SK-N-MC (cell line): ENCODE measurements at regions not wholly inside any gene's neighbourhood (a gene's known extent, or its start where the extent isn't known, plus 50 kb on each side); places are given as distances from the start of the nearest gene placed in this dataset.

Source experiments
- DNase-seq: peaks from one replicate; pipeline ENCODE4 v3.0.0-alpha.2; 2011; ENCODE audit warnings: low read depth, low spot score
- H3K27ac ChIP-seq: fragments of 200-600 bp; sonication (generic); 2 replicates; pipeline ENCODE4 v1.5.1; 2016; ENCODE audit warnings: mixed run types
- H3K36me3 ChIP-seq: fragments of 200-600 bp; sonication (generic); 2 replicates; pipeline ENCODE4 v1.6.1; 2017; ENCODE audit warnings: antibody characterized with exemption, low read length, mixed read lengths; ENCODE audit not compliant: insufficient read depth
- H3K4me3 ChIP-seq: fragments of 200-600 bp; sonication (generic); 2 replicates; pipeline ENCODE4 v1.5.1; 2016
- H3K9ac ChIP-seq: fragments of 200-600 bp; sonication (generic); 2 replicates; pipeline ENCODE4 v1.8.0; 2017; ENCODE audit warnings: mixed run types, mixed read lengths; ENCODE audit not compliant: insufficient read length
- H3K9me3 ChIP-seq: fragments of 200-600 bp; sonication (generic); 2 replicates; pipeline ENCODE4 v1.6.1; 2017; ENCODE audit warnings: low read depth, mild to moderate bottlenecking, antibody characterized with exemption, low read length, moderate library complexity, mixed read lengths
- EZH2 ChIP-seq: fragments of 200-600 bp; sonication (generic); IDR thresholded peaks from one replicate; pipeline ENCODE4 v1.6.1; 2017; ENCODE audit warnings: antibody characterized with exemption
- FOXP2 ChIP-seq: optimal IDR thresholded peaks from 2 replicates; pipeline ENCODE3; 2011; ENCODE audit warnings: mild to moderate bottlenecking, moderate library complexity; ENCODE audit not compliant: insufficient read depth; ENCODE audit errors: extremely low read length, control extremely low read depth
- POLR2AphosphoS5 ChIP-seq: IDR thresholded peaks from 2 replicates; pipeline ENCODE4 v1.6.1; 2012; ENCODE audit warnings: mild to moderate bottlenecking, low read depth, low read length, borderline replicate concordance

- no peak overlapping the region for H3K4me3 ChIP-seq
- TF ChIP-seq POLR2AphosphoS5 (no peak), EZH2 (no peak), FOXP2 (no peak)
- H3K27ac ChIP-seq: no peak overlapping the region
- DNase-seq: no peak
- no peak overlapping the region for H3K9ac ChIP-seq
- no peaks in the 10 kb centered on the region for H3K9me3 ChIP-seq
- H3K36me3 ChIP-seq: no peaks in the 10 kb centered on the region
These were observed 89.0 kb downstream of the INSIG2 start for GRCh38 chr2:118177318-118177717.

GRCh38 chr2:118176601-118177000 is 88.3 kb downstream of the INSIG2 start:
- H3K36me3 ChIP-seq: no peaks in the 10 kb centered on the region
- no peak overlapping the region for H3K9ac ChIP-seq
- TF ChIP-seq FOXP2 (no peak), EZH2 (no peak), POLR2AphosphoS5 (no peak)
- no peaks in the 10 kb centered on the region for H3K9me3 ChIP-seq
- no peak for DNase-seq
- H3K4me3 ChIP-seq: no peak overlapping the region
- no peak overlapping the region for H3K27ac ChIP-seq

- TF ChIP-seq EZH2 (no peak), POLR2AphosphoS5 (no peak), FOXP2 (no peak)
- DNase-seq: no peak
- Histone ChIP-seq H3K36me3 (no peaks in the 10 kb centered on the region), H3K9me3 (no peaks in the 10 kb centered on the region), H3K9ac (no peak overlapping the region), H3K4me3 (no peak overlapping the region), H3K27ac (no peak overlapping the region)
These were observed 83.3 kb downstream of the INSIG2 start for GRCh38 chr2:118171546-118171945.

DNA sequence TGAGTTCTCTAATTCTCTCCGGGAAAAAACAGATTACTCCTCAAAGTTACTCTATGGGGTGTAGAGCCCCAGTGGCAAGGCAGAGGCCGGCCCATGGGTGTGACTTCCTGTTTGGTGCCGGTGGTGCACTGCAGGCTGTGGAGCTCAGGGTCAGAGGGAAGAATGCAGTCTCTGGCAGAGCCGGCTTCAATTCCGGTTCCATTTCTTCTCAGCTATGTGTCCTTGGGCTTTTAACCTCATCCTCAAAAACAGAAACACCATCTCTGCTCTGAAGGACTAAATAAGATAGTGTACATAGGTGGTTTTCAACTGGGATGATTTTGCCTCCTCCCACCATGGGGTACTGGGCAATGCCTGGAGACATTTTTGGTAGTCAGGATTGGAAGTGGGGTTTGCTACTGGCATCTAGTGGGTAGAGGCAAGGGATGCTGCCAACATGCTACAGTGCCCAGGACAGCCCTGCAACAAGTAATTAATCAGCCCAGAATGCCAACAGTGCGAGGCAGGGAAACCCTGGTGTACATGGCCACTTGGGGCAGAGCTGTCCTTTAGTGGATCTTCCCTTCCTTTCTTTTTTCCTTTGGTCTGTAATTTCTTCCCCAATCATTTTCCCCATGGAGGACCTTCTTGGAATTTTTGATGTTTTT is 81.2 kb downstream of the INSIG2 start:
- H3K36me3 ChIP-seq: no peaks in the 10 kb centered on the region
- no peak overlapping the region for H3K9ac ChIP-seq
- no peak overlapping the region for H3K4me3 ChIP-seq
- H3K27ac ChIP-seq: no peak overlapping the region
- no peak for TF ChIP-seq FOXP2
- no peak for TF ChIP-seq POLR2AphosphoS5
- TF ChIP-seq EZH2: no peak
- no peaks in the 10 kb centered on the region for H3K9me3 ChIP-seq
- no peak for DNase-seq

DNA sequence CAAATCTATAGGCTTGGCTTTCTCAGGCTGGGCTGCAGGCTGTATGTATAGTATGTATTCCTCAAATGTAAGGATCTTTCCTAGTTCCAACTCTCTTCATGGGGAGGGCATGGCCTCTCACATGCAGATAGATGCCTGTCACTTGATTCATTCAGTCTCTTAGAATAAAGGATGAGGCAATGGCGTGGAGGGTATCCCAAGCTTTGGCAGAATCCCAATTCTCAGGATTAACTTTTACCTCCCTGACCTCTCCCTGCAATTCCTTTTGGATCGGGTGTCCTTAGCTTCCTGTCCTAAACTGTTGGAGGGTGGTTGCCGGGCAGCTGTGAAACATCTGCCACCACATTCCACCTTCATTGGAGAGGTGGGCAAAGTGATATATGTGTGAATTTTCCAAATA is 80.3 kb downstream of the INSIG2 start:
- H3K9ac ChIP-seq: no peak overlapping the region
- no peak for DNase-seq
- no peak for TF ChIP-seq FOXP2
- TF ChIP-seq POLR2AphosphoS5: no peak
- TF ChIP-seq EZH2: no peak
- no peaks in the 10 kb centered on the region for H3K36me3 ChIP-seq
- H3K27ac ChIP-seq: no peak overlapping the region
- H3K4me3 ChIP-seq: no peak overlapping the region
- H3K9me3 ChIP-seq: no peaks in the 10 kb centered on the region

- TF ChIP-seq POLR2AphosphoS5 (no peak), FOXP2 (no peak), EZH2 (no peak)
- no peak for DNase-seq
- no peak overlapping the region for H3K27ac ChIP-seq
- H3K9me3 ChIP-seq: no peaks in the 10 kb centered on the region
- no peak overlapping the region for H3K4me3 ChIP-seq
- no peak overlapping the region for H3K9ac ChIP-seq
- no peaks in the 10 kb centered on the region for H3K36me3 ChIP-seq
These were observed 78.8 kb downstream of the INSIG2 start for GRCh38 chr2:118167026-118167425.

- Histone ChIP-seq H3K27ac (no peak overlapping the region), H3K9me3 (no peaks in the 10 kb centered on the region)
- TF ChIP-seq EZH2: no peak
- TF ChIP-seq POLR2AphosphoS5: no peak
- no peak for TF ChIP-seq FOXP2
These were observed 78.0 kb downstream of the INSIG2 start for GRCh38 chr2:118166242-118166641.

DNA sequence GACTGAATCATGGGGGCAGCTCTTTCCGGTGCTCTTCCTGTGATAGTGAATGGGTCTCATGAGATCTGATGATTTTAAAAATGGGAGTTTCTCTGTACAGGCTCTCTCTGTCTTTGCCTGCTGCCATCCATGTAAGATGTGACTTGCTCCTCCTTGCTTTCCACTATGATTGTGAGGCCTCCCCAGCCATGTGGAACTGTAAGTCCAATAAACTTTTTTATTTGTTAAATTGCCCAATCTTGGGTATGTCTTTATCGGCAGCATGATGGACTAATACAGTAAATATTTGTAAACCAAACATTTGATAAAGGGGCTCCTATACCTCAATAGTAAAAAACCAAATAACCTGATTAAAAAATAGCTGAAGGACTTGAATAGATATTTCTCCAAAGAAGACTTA is 77.3 kb downstream of the INSIG2 start:
- H3K27ac ChIP-seq: no peak overlapping the region
- TF ChIP-seq FOXP2 (no peak), POLR2AphosphoS5 (no peak), EZH2 (no peak)
- H3K9me3 ChIP-seq: no peaks in the 10 kb centered on the region
- H3K9ac ChIP-seq: no peak overlapping the region
- no peak overlapping the region for H3K4me3 ChIP-seq
- no peak for DNase-seq
- H3K36me3 ChIP-seq: no peaks in the 10 kb centered on the region

More at GRCh38 chr2:118166242-118166641, 78.0 kb downstream of the INSIG2 start:
- no peaks in the 10 kb centered on the region for H3K36me3 ChIP-seq
- H3K9ac ChIP-seq: no peak overlapping the region
- no peak for DNase-seq
- H3K4me3 ChIP-seq: no peak overlapping the region
